GM06990 (cell line): ENCODE measurements at regions not wholly inside any gene's neighbourhood (a gene's known extent, or its start where the extent isn't known, plus 50 kb on each side); places are given as distances from the start of the nearest gene placed in this dataset.

Experiments used
- DNase-seq: peaks from one replicate; pipeline ENCODE4 v3.0.0-alpha.2; 2011; ENCODE audit not compliant: insufficient read length; ENCODE audit errors: extremely low read depth
- H3K27me3 ChIP-seq: replicated peaks from 2 replicates; pipeline ENCODE4 v1.6.0; 2011; ENCODE audit warnings: low read length; ENCODE audit not compliant: control insufficient read depth, insufficient read depth
- H3K36me3 ChIP-seq: 2 replicates; pipeline ENCODE4 v1.5.1; 2011; ENCODE audit warnings: low read length; ENCODE audit not compliant: control insufficient read depth, insufficient read depth
- H3K4me3 ChIP-seq: replicated peaks from 2 replicates; pipeline ENCODE4 v1.5.1; 2011; ENCODE audit warnings: low read depth, mild to moderate bottlenecking, control low read depth, low read length
- CTCF ChIP-seq: IDR thresholded peaks from 2 replicates; pipeline ENCODE4 v1.5.1; 2011; ENCODE audit warnings: low read length, control low read depth, mild to moderate bottlenecking, inconsistent platforms; ENCODE audit not compliant: insufficient read depth, poor library complexity, severe bottlenecking

GRCh38 chr13:50152655-50153309 is 137.5 kb downstream of the KCNRG start:
- DNase-seq = no peak
- no peaks in the 10 kb centered on the region; the same call in 1 of the 2 replicates for H3K27me3 ChIP-seq
- no peak for TF ChIP-seq CTCF
- no peak overlapping the region for H3K4me3 ChIP-seq
- H3K36me3 ChIP-seq = no peaks in the 10 kb centered on the region

GRCh38 chr13:50153401-50153800 is 138.2 kb downstream of the KCNRG start:
- Histone ChIP-seq H3K4me3 (no peak overlapping the region), H3K27me3 (no peaks in the 10 kb centered on the region; the same call in 1 of the 2 replicates)

DNA sequence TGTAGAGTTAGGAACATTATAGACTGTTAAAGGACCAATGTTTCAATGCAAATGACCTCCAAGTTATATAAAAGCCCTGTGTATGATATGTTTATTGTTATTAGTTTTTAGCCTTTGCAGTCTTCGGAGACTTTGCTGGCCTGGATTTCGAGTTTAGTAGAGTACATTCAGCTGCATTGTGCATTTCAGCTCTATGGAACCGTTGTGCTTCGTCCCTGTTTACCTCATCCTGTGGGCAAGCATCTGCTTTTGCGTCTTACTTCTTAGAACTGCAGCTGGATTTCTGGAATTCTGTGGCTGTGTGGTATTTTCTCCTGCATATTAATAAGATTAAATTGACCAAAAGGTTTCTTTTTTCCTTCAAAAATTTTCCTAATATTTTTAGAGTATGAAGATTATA is 138.6 kb downstream of the KCNRG start:
- no peak for TF ChIP-seq CTCF
- Histone ChIP-seq H3K36me3 (no peaks in the 10 kb centered on the region), H3K4me3 (no peak overlapping the region), H3K27me3 (no peaks in the 10 kb centered on the region; the same call in 1 of the 2 replicates)
- no peak for DNase-seq

More at GRCh38 chr13:50153401-50153800, 138.2 kb downstream of the KCNRG start:
- DNase-seq = no peak
- H3K36me3 ChIP-seq = no peaks in the 10 kb centered on the region
- no peak for TF ChIP-seq CTCF

DNA sequence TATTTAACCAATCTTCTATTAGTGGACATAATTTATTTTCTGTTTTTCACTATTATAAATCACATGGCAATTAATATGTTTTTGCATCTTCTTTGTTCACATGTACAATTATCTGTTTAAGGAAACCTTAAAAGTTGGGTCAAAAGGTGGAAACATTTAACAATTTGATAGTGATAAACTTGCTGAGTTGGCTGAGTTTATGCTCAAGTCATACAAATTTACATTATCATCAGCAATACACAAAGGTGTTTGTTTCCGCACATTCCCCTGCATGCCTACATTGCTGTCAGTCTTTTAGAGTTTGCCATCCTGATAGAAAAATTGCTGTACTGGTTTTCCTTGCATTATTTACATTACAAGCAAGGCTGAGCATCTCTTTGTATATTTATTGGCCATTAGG is 139.5 kb downstream of the KCNRG start:
- no peak overlapping the region for H3K4me3 ChIP-seq
- no peak for TF ChIP-seq CTCF

GRCh38 chr13:50156140-50156539 is 140.9 kb downstream of the KCNRG start:
- no peak overlapping the region for H3K4me3 ChIP-seq
- H3K27me3 ChIP-seq = no peaks in the 10 kb centered on the region; the same call in 1 of the 2 replicates
- no peak for DNase-seq
- no peaks in the 10 kb centered on the region for H3K36me3 ChIP-seq
- no peak for TF ChIP-seq CTCF

More for the DNA sequence above, 139.5 kb downstream of the KCNRG start:
- Histone ChIP-seq H3K36me3 (no peaks in the 10 kb centered on the region), H3K27me3 (no peaks in the 10 kb centered on the region; the same call in 1 of the 2 replicates)
- DNase-seq = no peak

DNA sequence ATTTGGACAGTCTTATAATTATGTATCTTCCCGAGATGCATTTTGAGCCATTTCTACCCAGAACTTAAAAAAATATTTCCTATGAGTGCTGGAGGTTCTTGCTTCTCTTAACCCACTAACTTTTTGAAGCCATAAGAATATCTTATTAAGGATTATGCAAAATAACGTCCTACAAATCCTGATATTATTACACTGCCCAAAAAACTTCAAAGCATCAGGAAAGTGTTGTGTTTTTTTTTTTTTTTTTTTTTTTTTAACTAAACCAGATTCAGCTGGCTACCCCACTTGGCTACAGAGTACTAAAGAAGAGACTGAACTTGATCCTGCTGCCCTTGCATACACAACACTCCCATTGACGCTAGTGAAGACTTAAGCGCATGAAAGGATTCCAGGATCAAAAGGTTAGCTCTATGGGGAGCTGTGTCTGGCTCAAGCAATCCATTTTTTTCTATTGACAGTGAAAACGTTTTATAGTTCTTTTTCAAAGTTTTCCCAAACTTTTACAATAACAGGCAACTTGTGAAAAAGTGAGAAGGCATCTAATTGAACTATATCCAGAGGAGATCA is 141.4 kb downstream of the KCNRG start:
- TF ChIP-seq CTCF = no peak
- H3K36me3 ChIP-seq = no peaks in the 10 kb centered on the region
- DNase-seq = no peak

More for the DNA sequence above, 141.4 kb downstream of the KCNRG start:
- H3K4me3 ChIP-seq = no peak overlapping the region
- H3K27me3 ChIP-seq = no peaks in the 10 kb centered on the region; the same call in 1 of the 2 replicates
